Stimulated activated CD4-positive, alpha-beta T cell treated with anti-CD3 and anti-CD28 coated beads, Interleukin-4, amount 100 ng/mL, for 4 hours (primary cell): ENCODE measurements at regions not wholly inside any gene's neighbourhood (a gene's known extent, or its start where the extent isn't known, plus 50 kb on each side); places are given as distances from the start of the nearest gene placed in this dataset.

Source experiments
- DNase-seq, 2 experiments: peaks; one replicate each; pipeline ENCODE4 v3.0.0-alpha.2; 2020

- DNase-seq: no peak
Measured at GRCh38 chr13:76406243-76406642, 480.0 kb downstream of the KCTD12 start.

- DNase-seq: no peak
Measured at GRCh38 chr13:76398425-76398824, 487.8 kb downstream of the KCTD12 start.

GRCh38 chr13:76397413-76397812 is 488.8 kb downstream of the KCTD12 start:
- no peak for DNase-seq

GRCh38 chr13:76389321-76389720 is 496.9 kb downstream of the KCTD12 start:
- no peak for DNase-seq

- DNase-seq: no peak
Measured at GRCh38 chr13:76387566-76387965, 498.6 kb downstream of the KCTD12 start.

- no peak for DNase-seq
Measured at GRCh38 chr13:76386321-76386720, 499.9 kb downstream of the KCTD12 start.

GRCh38 chr13:76385586-76385985 is 500.6 kb downstream of the KCTD12 start:
- no peak for DNase-seq

GRCh38 chr13:76383676-76384461 is 502.3 kb downstream of the KCTD12 start:
- DNase-seq: no peak

GRCh38 chr13:76380446-76381065 is 505.6 kb downstream of the KCTD12 start:
- no peak for DNase-seq

- DNase-seq: no peak
Measured at GRCh38 chr13:76379341-76380105, 506.7 kb downstream of the KCTD12 start.

- DNase-seq: no peak
Measured at GRCh38 chr13:76378767-76379166, 507.4 kb downstream of the KCTD12 start.

GRCh38 chr13:76363682-76364289 is 522.4 kb downstream of the KCTD12 start:
- DNase-seq: no peak

GRCh38 chr13:76361868-76362267 is 524.3 kb downstream of the KCTD12 start:
- no peak for DNase-seq

- no peak for DNase-seq
Measured at GRCh38 chr13:76351541-76352229, 534.5 kb downstream of the KCTD12 start.

GRCh38 chr13:76350399-76350798 is 535.8 kb downstream of the KCTD12 start:
- DNase-seq: no peak

- DNase-seq: no peak
Measured at GRCh38 chr13:76349700-76350099, 536.5 kb downstream of the KCTD12 start.

- DNase-seq: no peak
Measured at GRCh38 chr13:76339649-76340048, 546.6 kb downstream of the KCTD12 start.

- no peak for DNase-seq
Measured at GRCh38 chr13:76338003-76338402, 548.2 kb downstream of the KCTD12 start.

GRCh38 chr13:76336889-76337844 is 549.0 kb downstream of the KCTD12 start:
- no peak for DNase-seq

- no peak for DNase-seq
Measured at GRCh38 chr13:76335463-76335862, 550.7 kb downstream of the KCTD12 start.

- DNase-seq: no peak
Measured at GRCh38 chr13:76331943-76332712, 554.1 kb downstream of the KCTD12 start.
